Kidney (tissue), 13 donors: ENCODE measurements at regions not wholly inside any gene's neighbourhood (a gene's known extent, or its start where the extent isn't known, plus 50 kb on each side); places are given as distances from the start of the nearest gene placed in this dataset.

ENCODE experiments used
- DNase-seq, 5 donors: peaks; one replicate each; pipeline ENCODE4 v3.0.0-alpha.2; 2013 to 2020
- FAIRE-seq: peaks from 2 replicates; lab custom pipeline; 2012; peaks lifted over from hg19 to GRCh38; lab: Jason Lieb, UNC
- H3K27ac ChIP-seq, 2 donors: one replicate each; pipeline ENCODE4 v1.7.0; 2013; ENCODE audit warnings: low read depth in 2 of 2, low read length in 2 of 2, inconsistent platforms in 1 of 2
- H3K27me3 ChIP-seq: one replicate; pipeline ENCODE4 v1.7.1; 2013; ENCODE audit warnings: low read length, inconsistent platforms; ENCODE audit not compliant: control insufficient read depth, insufficient read depth
- H3K36me3 ChIP-seq, 3 donors: one replicate each; pipeline versions ENCODE4 v1.7.0 to v1.7.1; 2013; ENCODE audit warnings: low read length in 3 of 3, control low read depth in 1 of 3, inconsistent platforms in 1 of 3; ENCODE audit not compliant: insufficient read depth in 3 of 3, control insufficient read depth in 2 of 3
- H3K4me1 ChIP-seq, 3 donors: one replicate each; pipeline versions ENCODE4 v1.7.0 to v1.7.1; 2013; ENCODE audit warnings: low read length in 3 of 3, inconsistent platforms in 1 of 3, low read depth in 1 of 3; ENCODE audit not compliant: control insufficient read depth in 2 of 3, insufficient read depth in 2 of 3
- H3K4me3 ChIP-seq, 3 donors: one replicate each; pipeline versions ENCODE4 v1.7.0 to v1.8.1; 2013; ENCODE audit warnings: low read length in 3 of 3, control low read depth in 1 of 3, inconsistent platforms in 1 of 3
- H3K9ac ChIP-seq, 3 donors: one replicate each; pipeline versions ENCODE4 v1.7.0 to v1.7.1; 2013; ENCODE audit warnings: low read length in 3 of 3, control low read depth in 1 of 3, inconsistent platforms in 1 of 3
- H3K9me3 ChIP-seq, 3 donors: one replicate each; pipeline versions ENCODE4 v1.7.0 to v1.7.1; 2013; ENCODE audit warnings: low read length in 3 of 3, control low read depth in 1 of 3, inconsistent platforms in 1 of 3; ENCODE audit not compliant: control insufficient read depth in 2 of 3, insufficient read depth in 1 of 3
- CTCF ChIP-seq: IDR thresholded peaks from 3 replicates; pipeline ENCODE4 v1.5.1; 2012; ENCODE audit warnings: mild to moderate bottlenecking, moderate library complexity, borderline replicate concordance; ENCODE audit not compliant: insufficient read depth; ENCODE audit errors: extremely low read depth
- intact Hi-C: fragments of 100-400 bp; cut with DNase I; formaldehyde crosslinking; loops from one replicate; pipeline ENCODE4 v1.11.1; 2022
- donor health status: control.
- donor health status: control.
- donor health status: control.
- donor health status: control.
- donor health status: control.
- donor health status: DM: yes; HTN: yes; CAD: no.
- donor health status: Normal renal cell carcinoma (clear cell type).

GRCh38 chr12:43665091-43665490 lies 93.5 kb downstream of the PUS7L start:
- no peaks in the 10 kb centered on the region for H3K4me1 ChIP-seq
- no peaks in the 10 kb centered on the region for H3K27me3 ChIP-seq
- intact Hi-C loops: no loop called here
- FAIRE-seq (no peak), DNase-seq (peak in 2 of 5 donors; percentile 2 to 28)
- H3K9me3 ChIP-seq: no peaks in the 10 kb centered on the region
- H3K36me3 ChIP-seq: no peaks in the 10 kb centered on the region
- H3K9ac ChIP-seq: no peak overlapping the region
- TF ChIP-seq CTCF: no peak
- H3K4me3 ChIP-seq: no peak overlapping the region
- H3K27ac ChIP-seq: no peak overlapping the region

GRCh38 chr12:43662736-43663135 lies 95.9 kb downstream of the PUS7L start:
- intact Hi-C loops: no loop called here
- H3K9ac ChIP-seq: no peak overlapping the region
- H3K27ac ChIP-seq: no peak overlapping the region
- FAIRE-seq: no peak
- DNase-seq: no peak
- H3K4me1 ChIP-seq: no peaks in the 10 kb centered on the region
- H3K36me3 ChIP-seq: no peaks in the 10 kb centered on the region
- H3K9me3 ChIP-seq: no peaks in the 10 kb centered on the region
- H3K27me3 ChIP-seq: no peaks in the 10 kb centered on the region
- TF ChIP-seq CTCF: no peak
- no peak overlapping the region for H3K4me3 ChIP-seq

GRCh38 chr12:43655586-43655985 lies 103.0 kb downstream of the PUS7L start:
- intact Hi-C loops: no loop called here
- DNase-seq: no peak
- no peak overlapping the region for H3K9ac ChIP-seq
- no peak for TF ChIP-seq CTCF
- FAIRE-seq: no peak
- no peak overlapping the region for H3K27ac ChIP-seq
- H3K36me3 ChIP-seq: no peaks in the 10 kb centered on the region
- H3K9me3 ChIP-seq: no peaks in the 10 kb centered on the region
- H3K27me3 ChIP-seq: no peaks in the 10 kb centered on the region
- no peaks in the 10 kb centered on the region for H3K4me1 ChIP-seq
- H3K4me3 ChIP-seq: no peak overlapping the region

- Histone ChIP-seq H3K27me3 (no peaks in the 10 kb centered on the region), H3K9me3 (no peaks in the 10 kb centered on the region), H3K9ac (no peak overlapping the region), H3K36me3 (no peaks in the 10 kb centered on the region), H3K27ac (no peak overlapping the region), H3K4me3 (no peak overlapping the region), H3K4me1 (no peaks in the 10 kb centered on the region)
- TF ChIP-seq CTCF: no peak
- no peak for DNase-seq
- no peak for FAIRE-seq
- intact Hi-C loops: no loop called here
Measured at GRCh38 chr12:43653917-43654316, 101.9 kb upstream of the ADAMTS20 start.
